22Rv1 (cell line): ENCODE measurements at regions not wholly inside any gene's neighbourhood (a gene's known extent, or its start where the extent isn't known, plus 50 kb on each side); places are given as distances from the start of the nearest gene placed in this dataset.

Source experiments
- CTCF ChIP-seq: fragments of 450-650 bp; IDR thresholded peaks from 2 replicates; pipeline ENCODE4 v1.5.1; 2017; ENCODE audit warnings: mild to moderate bottlenecking
- ZFX ChIP-seq: fragments of 450-650 bp; IDR thresholded peaks from 2 replicates; pipeline ENCODE4 v1.6.1; 2017; ENCODE audit warnings: antibody characterized with exemption, borderline replicate concordance

- TF ChIP-seq CTCF (no peak), ZFX (no peak)
These were observed 120.0 kb downstream of the GALR1 start for GRCh38 chr18:77369644-77370043.
